Lower lobe of right lung (tissue), 2 donors: ENCODE measurements at regions not wholly inside any gene's neighbourhood (a gene's known extent, or its start where the extent isn't known, plus 50 kb on each side); places are given as distances from the start of the nearest gene placed in this dataset.
A peak's percentile ranks its signal among the peaks of the same experiment; 100 is the strongest.

Source experiments
- ATAC-seq, 2 donors: fragments of 200-7000 bp; cut with Tn5 transposase; one replicate each; pipeline ENCODE4 v1.9.1; 2020 to 2022; ENCODE audit warnings: mild to moderate bottlenecking in 2 of 2, moderate library complexity in 2 of 2
- DNase-seq: peaks from one replicate; pipeline ENCODE4 v3.0.0-alpha.2; 2020
- H3K27ac ChIP-seq: fragments of 200-600 bp; one replicate; pipeline ENCODE4 v1.8.0; 2022
- H3K27me3 ChIP-seq: fragments of 200-600 bp; one replicate; pipeline ENCODE4 v1.8.0; 2022; ENCODE audit warnings: low read depth
- H3K36me3 ChIP-seq: fragments of 200-600 bp; one replicate; pipeline ENCODE4 v1.8.0; 2022; ENCODE audit warnings: mild to moderate bottlenecking
- H3K4me1 ChIP-seq: fragments of 200-600 bp; one replicate; pipeline ENCODE4 v1.8.0; 2022
- H3K4me3 ChIP-seq: fragments of 200-600 bp; one replicate; pipeline ENCODE4 v1.8.0; 2022; ENCODE audit warnings: mild to moderate bottlenecking
- H3K9me3 ChIP-seq: fragments of 200-600 bp; one replicate; pipeline ENCODE4 v1.8.0; 2022
- intact Hi-C: fragments of 100-400 bp; cut with DNase I; formaldehyde crosslinking; loops from one replicate; pipeline ENCODE4 v1.11.0; 2022
- TF ChIP-seq, protein P1 (sequence below): fragments of 200-600 bp; IDR thresholded peaks from one replicate; pipeline ENCODE4 v1.8.0; 2022; ENCODE audit warnings: antibody characterized with exemption, mild to moderate bottlenecking
- donor health status: DM: no; HTN: yes; CAD: no; lungs with severe emphysema.

- Histone ChIP-seq H3K27me3 (no peaks in the 10 kb centered on the region), H3K9me3 (no peaks in the 10 kb centered on the region), H3K36me3 (no peaks in the 10 kb centered on the region), H3K4me1 (no peaks in the 10 kb centered on the region), H3K27ac (no peak overlapping the region), H3K4me3 (no peak overlapping the region)
- DNase-seq (no peak), ATAC-seq (no peak)
- intact Hi-C loops = no loop called here
- TF ChIP-seq, protein P1, sequence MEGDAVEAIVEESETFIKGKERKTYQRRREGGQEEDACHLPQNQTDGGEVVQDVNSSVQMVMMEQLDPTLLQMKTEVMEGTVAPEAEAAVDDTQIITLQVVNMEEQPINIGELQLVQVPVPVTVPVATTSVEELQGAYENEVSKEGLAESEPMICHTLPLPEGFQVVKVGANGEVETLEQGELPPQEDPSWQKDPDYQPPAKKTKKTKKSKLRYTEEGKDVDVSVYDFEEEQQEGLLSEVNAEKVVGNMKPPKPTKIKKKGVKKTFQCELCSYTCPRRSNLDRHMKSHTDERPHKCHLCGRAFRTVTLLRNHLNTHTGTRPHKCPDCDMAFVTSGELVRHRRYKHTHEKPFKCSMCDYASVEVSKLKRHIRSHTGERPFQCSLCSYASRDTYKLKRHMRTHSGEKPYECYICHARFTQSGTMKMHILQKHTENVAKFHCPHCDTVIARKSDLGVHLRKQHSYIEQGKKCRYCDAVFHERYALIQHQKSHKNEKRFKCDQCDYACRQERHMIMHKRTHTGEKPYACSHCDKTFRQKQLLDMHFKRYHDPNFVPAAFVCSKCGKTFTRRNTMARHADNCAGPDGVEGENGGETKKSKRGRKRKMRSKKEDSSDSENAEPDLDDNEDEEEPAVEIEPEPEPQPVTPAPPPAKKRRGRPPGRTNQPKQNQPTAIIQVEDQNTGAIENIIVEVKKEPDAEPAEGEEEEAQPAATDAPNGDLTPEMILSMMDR = no peak
Measured at GRCh38 chr3:78163379-78163778, 1123.5 kb downstream of the ROBO2 start.

GRCh38 chr3:78165876-78166275, 1126.0 kb downstream of the ROBO2 start:
- ATAC-seq (no peak), DNase-seq (no peak)
- Histone ChIP-seq H3K27ac (no peak overlapping the region), H3K9me3 (no peaks in the 10 kb centered on the region), H3K4me1 (no peaks in the 10 kb centered on the region), H3K27me3 (no peaks in the 10 kb centered on the region), H3K36me3 (no peaks in the 10 kb centered on the region), H3K4me3 (no peak overlapping the region)
- intact Hi-C loops = no loop called here
- TF ChIP-seq, protein P1 = no peak

GRCh38 chr3:78174821-78175220, 1134.9 kb downstream of the ROBO2 start:
- TF ChIP-seq, protein P1 = no peak
- no peak for DNase-seq
- intact Hi-C loops = no loop called here

GRCh38 chr3:78176869-78177268, 1137.0 kb downstream of the ROBO2 start:
- H3K27me3 ChIP-seq = no peaks in the 10 kb centered on the region
- no peaks in the 10 kb centered on the region for H3K9me3 ChIP-seq
- ATAC-seq (no peak), DNase-seq (no peak)
- H3K4me1 ChIP-seq = no peaks in the 10 kb centered on the region
- no peak overlapping the region for H3K27ac ChIP-seq
- no peak overlapping the region for H3K4me3 ChIP-seq
- TF ChIP-seq, protein P1 = no peak
- no peaks in the 10 kb centered on the region for H3K36me3 ChIP-seq
- intact Hi-C loops = no loop called here

More at GRCh38 chr3:78174821-78175220, 1134.9 kb downstream of the ROBO2 start:
- Histone ChIP-seq H3K27me3 (no peaks in the 10 kb centered on the region), H3K4me1 (no peaks in the 10 kb centered on the region), H3K27ac (no peak overlapping the region), H3K36me3 (no peaks in the 10 kb centered on the region), H3K9me3 (no peaks in the 10 kb centered on the region), H3K4me3 (no peak overlapping the region)
- ATAC-seq = no peak

DNA sequence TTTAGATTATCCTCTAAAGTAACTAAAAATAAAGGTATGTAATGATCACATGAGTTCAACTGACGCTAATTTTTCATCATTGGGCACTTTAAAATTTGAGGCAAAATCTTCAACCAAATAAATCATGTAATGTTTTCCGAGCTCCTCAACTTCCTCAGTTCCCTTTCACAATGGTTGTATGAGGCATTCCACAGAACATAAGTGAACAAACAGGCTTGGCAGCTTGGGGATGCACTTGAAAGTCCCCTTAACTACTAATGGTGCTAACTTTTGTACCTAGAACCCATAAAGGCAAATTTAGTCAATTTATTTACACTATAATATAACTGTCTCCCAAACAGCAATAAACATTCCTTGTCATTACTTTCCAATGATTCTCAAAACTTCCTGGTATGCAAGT, 1137.9 kb downstream of the ROBO2 start:
- Histone ChIP-seq H3K36me3 (no peaks in the 10 kb centered on the region), H3K9me3 (no peaks in the 10 kb centered on the region), H3K4me1 (no peaks in the 10 kb centered on the region), H3K27me3 (no peaks in the 10 kb centered on the region), H3K4me3 (no peak overlapping the region), H3K27ac (no peak overlapping the region)
- ATAC-seq (peak in 1 of 2 donors; percentile 57), DNase-seq (no peak)
- TF ChIP-seq, protein P1 = no peak
- intact Hi-C loops = no loop called here

GRCh38 chr3:78178209-78178608, 1138.3 kb downstream of the ROBO2 start:
- no peak overlapping the region for H3K4me3 ChIP-seq
- TF ChIP-seq, protein P1 = no peak
- intact Hi-C loops = no loop called here
- no peak overlapping the region for H3K27ac ChIP-seq
- H3K9me3 ChIP-seq = no peaks in the 10 kb centered on the region
- H3K4me1 ChIP-seq = no peaks in the 10 kb centered on the region
- no peaks in the 10 kb centered on the region for H3K36me3 ChIP-seq
- DNase-seq (no peak), ATAC-seq (no peak)
- H3K27me3 ChIP-seq = no peaks in the 10 kb centered on the region
